Large intestine (tissue), 3 donors: ENCODE measurements at regions not wholly inside any gene's neighbourhood (a gene's known extent, or its start where the extent isn't known, plus 50 kb on each side); places are given as distances from the start of the nearest gene placed in this dataset.

Experiments used
- DNase-seq, 2 donors: peaks; one replicate each; pipeline versions ENCODE4 v3.0.0 to v3.0.0-alpha.2; 2013
- H3K27ac ChIP-seq: one replicate; pipeline ENCODE4 v1.5.1; 2013; ENCODE audit warnings: low read length
- H3K27me3 ChIP-seq: 2 replicates; pipeline ENCODE4 v1.6.1; 2013; ENCODE audit warnings: low read length; ENCODE audit not compliant: control insufficient read depth, insufficient read depth
- H3K36me3 ChIP-seq: 2 replicates; pipeline ENCODE4 v1.6.1; 2013; ENCODE audit warnings: low read length; ENCODE audit not compliant: control insufficient read depth, insufficient read depth
- H3K4me1 ChIP-seq: one replicate; pipeline ENCODE4 v1.6.1; 2013; ENCODE audit warnings: low read length; ENCODE audit not compliant: control insufficient read depth, insufficient read depth
- H3K4me3 ChIP-seq: one replicate; pipeline ENCODE4 v1.5.1; 2013; ENCODE audit warnings: low read length
- H3K9me3 ChIP-seq: one replicate; pipeline ENCODE4 v1.6.1; 2013; ENCODE audit warnings: mild to moderate bottlenecking, low read depth, low read length, moderate library complexity; ENCODE audit not compliant: control insufficient read depth
- WGBS: methylation state at CpG from one replicate; pipeline ENCODE4 v1.1.5; 2013; ENCODE audit warnings: low lambda C conversion rate; ENCODE audit not compliant: insufficient coverage; 5-methylcytosine and 5-hydroxymethylcytosine counted together

- H3K27me3 ChIP-seq: no peaks in the 10 kb centered on the region
- no peak for DNase-seq
- H3K4me1 ChIP-seq: peaks cover 3% of the 10 kb centered on the region
- no peaks in the 10 kb centered on the region for H3K9me3 ChIP-seq
- no CpG with 5 or more reads among the region's 8 CpGs for WGBS
- H3K4me3 ChIP-seq: no peak overlapping the region
- H3K36me3 ChIP-seq: no peaks in the 10 kb centered on the region
- H3K27ac ChIP-seq: peak overlapping the region; percentile 33
Observed at GRCh38 chr3:159854500-159855124, 134.0 kb upstream of the IL12A start.

DNA sequence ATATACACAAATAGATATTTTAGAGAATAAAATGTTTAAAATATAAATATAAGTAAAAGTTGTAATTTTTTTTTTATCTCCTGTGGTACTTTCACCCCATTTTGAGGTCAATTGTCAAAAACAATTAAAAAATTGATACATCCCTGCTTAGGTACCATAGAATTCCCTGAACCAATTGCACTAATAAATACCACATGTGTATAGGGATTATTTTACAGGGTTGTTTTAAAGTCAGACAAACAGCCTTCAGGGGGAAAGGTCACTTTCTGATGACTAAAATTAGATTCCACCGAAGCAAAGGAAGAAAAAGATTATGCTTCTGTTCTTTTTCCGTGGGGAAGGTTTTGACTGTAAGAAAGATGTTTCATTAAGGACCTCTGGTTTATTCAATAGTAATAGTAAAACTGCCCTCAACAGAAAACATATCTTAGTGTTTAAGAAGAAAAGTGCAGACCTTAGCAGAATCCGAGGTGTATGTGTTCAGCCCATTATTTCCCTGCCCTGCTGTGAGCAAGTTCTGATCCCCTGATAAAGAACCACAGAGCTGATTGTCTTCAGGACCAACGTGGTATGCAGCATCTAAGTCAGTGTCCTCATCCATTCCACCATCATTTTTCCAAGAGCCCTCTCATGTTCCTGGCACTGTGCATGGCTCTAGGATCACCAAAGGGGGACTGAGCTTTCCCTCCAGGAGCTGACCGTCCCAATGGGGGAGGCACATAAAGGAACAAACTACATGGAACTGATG, 132.9 kb upstream of the IL12A start:
- Histone ChIP-seq H3K36me3 (no peaks in the 10 kb centered on the region), H3K27ac (peak overlapping the region; percentile 45), H3K27me3 (no peaks in the 10 kb centered on the region), H3K4me1 (peaks cover 6% of the 10 kb centered on the region), H3K4me3 (no peak overlapping the region), H3K9me3 (no peaks in the 10 kb centered on the region)
- no CpG with 5 or more reads among the region's 5 CpGs for WGBS
- DNase-seq: no peak

GRCh38 chr3:159856590-159857104, 132.0 kb upstream of the IL12A start:
- DNase-seq: no peak
- H3K27me3 ChIP-seq: no peaks in the 10 kb centered on the region
- H3K36me3 ChIP-seq: no peaks in the 10 kb centered on the region
- H3K4me1 ChIP-seq: peaks cover 6% of the 10 kb centered on the region
- H3K27ac ChIP-seq: peak overlapping the region; percentile 45
- WGBS: no CpG with 5 or more reads among the region's 13 CpGs
- no peaks in the 10 kb centered on the region for H3K9me3 ChIP-seq
- no peak overlapping the region for H3K4me3 ChIP-seq

GRCh38 chr3:159857840-159858239, 130.8 kb upstream of the IL12A start:
- peaks cover 6% of the 10 kb centered on the region for H3K4me1 ChIP-seq
- no CpG with 5 or more reads among the region's 2 CpGs for WGBS
- H3K36me3 ChIP-seq: no peaks in the 10 kb centered on the region
- no peaks in the 10 kb centered on the region for H3K27me3 ChIP-seq
- H3K9me3 ChIP-seq: no peaks in the 10 kb centered on the region
- H3K4me3 ChIP-seq: no peak overlapping the region
- DNase-seq: no peak
- no peak overlapping the region for H3K27ac ChIP-seq

DNA sequence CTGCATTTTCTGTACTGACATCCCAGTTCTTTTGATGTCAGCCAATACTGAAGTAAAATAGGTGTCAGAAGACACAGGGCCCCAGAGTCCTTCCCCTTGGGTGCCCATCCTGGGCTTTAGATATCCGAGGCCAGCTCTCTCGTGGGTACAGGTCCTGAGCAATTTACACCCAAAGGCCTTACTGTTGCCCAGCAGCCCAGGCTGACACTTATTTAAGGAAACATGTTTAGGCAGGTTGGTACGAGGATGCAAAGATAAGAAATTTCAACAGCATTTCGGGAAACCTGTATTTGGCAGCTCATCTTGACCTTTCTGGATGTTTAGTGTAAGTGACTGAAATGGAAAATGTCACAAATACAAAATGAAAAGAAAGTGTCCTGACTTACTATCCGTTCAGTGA, 130.0 kb upstream of the IL12A start:
- no peak for DNase-seq
- Histone ChIP-seq H3K9me3 (no peaks in the 10 kb centered on the region), H3K27ac (no peak overlapping the region), H3K27me3 (no peaks in the 10 kb centered on the region), H3K36me3 (no peaks in the 10 kb centered on the region), H3K4me1 (peaks cover 6% of the 10 kb centered on the region), H3K4me3 (no peak overlapping the region)
- no CpG with 5 or more reads among the region's 5 CpGs for WGBS

- Histone ChIP-seq H3K27me3 (no peaks in the 10 kb centered on the region), H3K9me3 (no peaks in the 10 kb centered on the region), H3K4me1 (peaks cover 6% of the 10 kb centered on the region), H3K36me3 (no peaks in the 10 kb centered on the region), H3K4me3 (no peak overlapping the region), H3K27ac (peak overlapping the region; percentile 13)
- DNase-seq: no peak
- no CpG with 5 or more reads among the region's 3 CpGs for WGBS
Observed at GRCh38 chr3:159859424-159859823, 129.2 kb upstream of the IL12A start.

- DNase-seq: no peak
- Histone ChIP-seq H3K27me3 (no peaks in the 10 kb centered on the region), H3K9me3 (no peaks in the 10 kb centered on the region), H3K4me3 (no peak overlapping the region), H3K27ac (peak overlapping the region; percentile 13), H3K36me3 (no peaks in the 10 kb centered on the region), H3K4me1 (peaks cover 6% of the 10 kb centered on the region)
- WGBS: no CpG with 5 or more reads among the region's 3 CpGs
Observed at GRCh38 chr3:159859836-159860235, 128.8 kb upstream of the IL12A start.

GRCh38 chr3:159860269-159861116, 128.1 kb upstream of the IL12A start:
- Histone ChIP-seq H3K27me3 (no peaks in the 10 kb centered on the region), H3K36me3 (no peaks in the 10 kb centered on the region), H3K4me3 (no peak overlapping the region), H3K9me3 (no peaks in the 10 kb centered on the region), H3K27ac (peak overlapping the region; percentile 13), H3K4me1 (peaks cover 6% of the 10 kb centered on the region)
- WGBS: 59% methylated on average over 2 of the region's 4 CpGs
- DNase-seq: no peak

- Histone ChIP-seq H3K36me3 (no peaks in the 10 kb centered on the region), H3K9me3 (no peaks in the 10 kb centered on the region), H3K4me3 (no peak overlapping the region), H3K4me1 (peaks cover 3% of the 10 kb centered on the region), H3K27me3 (no peaks in the 10 kb centered on the region), H3K27ac (no peak overlapping the region)
- WGBS: no CpG with 5 or more reads among the region's 4 CpGs
- DNase-seq: no peak
Observed at GRCh38 chr3:159861369-159861987, 127.2 kb upstream of the IL12A start.

DNA sequence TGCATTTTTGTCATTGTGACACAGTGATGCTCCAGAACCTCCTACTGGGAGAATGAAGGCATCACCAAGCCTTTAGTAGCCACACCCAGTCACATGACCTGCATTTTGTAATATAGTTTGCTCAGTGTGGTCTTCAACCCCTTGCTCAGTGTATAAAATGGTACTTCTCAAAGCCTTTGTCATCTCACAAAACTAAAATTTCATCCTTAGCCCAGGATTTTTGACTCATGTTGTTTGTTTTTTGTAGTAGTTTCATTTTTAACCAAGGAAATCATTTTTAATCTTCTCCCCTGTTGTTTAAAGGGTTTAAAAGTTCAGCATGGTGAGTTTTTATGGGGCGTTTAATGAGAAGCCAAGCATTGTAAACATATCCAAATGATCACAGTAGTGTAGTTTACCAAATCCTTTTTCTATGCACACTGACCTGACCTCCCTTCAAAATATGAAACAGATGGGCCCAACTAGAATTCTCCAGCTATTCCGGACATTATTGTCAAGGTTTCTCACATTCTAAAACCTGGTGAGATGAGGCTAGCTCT, 123.5 kb upstream of the IL12A start:
- no peaks in the 10 kb centered on the region for H3K9me3 ChIP-seq
- H3K27ac ChIP-seq: no peak overlapping the region
- H3K4me3 ChIP-seq: no peak overlapping the region
- no peaks in the 10 kb centered on the region for H3K27me3 ChIP-seq
- peaks cover 3% of the 10 kb centered on the region for H3K4me1 ChIP-seq
- WGBS: 100% methylated on average over 1 of the region's 2 CpGs
- no peaks in the 10 kb centered on the region for H3K36me3 ChIP-seq
- no peak for DNase-seq
